Neuronal stem cell (in vitro differentiated cells): ENCODE measurements at regions not wholly inside any gene's neighbourhood (a gene's known extent, or its start where the extent isn't known, plus 50 kb on each side); places are given as distances from the start of the nearest gene placed in this dataset.

Experiments used
- DNase-seq: peaks from one replicate; pipeline ENCODE4 v3.0.0-alpha.2; 2013; ENCODE audit warnings: low spot score
- H2AFZ ChIP-seq: one replicate; pipeline ENCODE4 v1.6.1; 2013; ENCODE audit warnings: mild to moderate bottlenecking, low read length, inconsistent platforms
- H2AK5ac ChIP-seq: 2 replicates; pipeline ENCODE4 v1.6.1; 2013; ENCODE audit warnings: low read depth, mild to moderate bottlenecking, inconsistent platforms, low read length, moderate library complexity, mixed read lengths
- H2BK120ac ChIP-seq: 2 replicates; pipeline ENCODE4 v1.6.1; 2013; ENCODE audit warnings: low read depth, mild to moderate bottlenecking, inconsistent platforms, low read length, moderate library complexity, mixed read lengths
- H2BK12ac ChIP-seq: one replicate; pipeline ENCODE4 v1.6.1; 2013; ENCODE audit warnings: low read length, inconsistent platforms
- H2BK15ac ChIP-seq: 2 replicates; pipeline ENCODE4 v1.6.1; 2013; ENCODE audit warnings: mild to moderate bottlenecking, low read length, inconsistent platforms, mixed read lengths
- H2BK5ac ChIP-seq: one replicate; pipeline ENCODE4 v1.6.1; 2013; ENCODE audit warnings: inconsistent platforms, mild to moderate bottlenecking, low read length, moderate library complexity
- H3K14ac ChIP-seq: one replicate; pipeline ENCODE4 v1.6.1; 2013; ENCODE audit warnings: low read length, inconsistent platforms
- H3K18ac ChIP-seq: 2 replicates; pipeline ENCODE4 v1.6.1; 2013; ENCODE audit warnings: low read length, inconsistent platforms
- H3K23ac ChIP-seq: 2 replicates; pipeline ENCODE4 v1.6.1; 2013; ENCODE audit warnings: low read depth, mild to moderate bottlenecking, mixed read lengths, low read length, inconsistent platforms; ENCODE audit not compliant: poor library complexity
- H3K27ac ChIP-seq: replicated peaks from 3 replicates; pipeline ENCODE4 v1.5.1; 2013; ENCODE audit warnings: low read length, inconsistent platforms
- H3K27me3 ChIP-seq, 3 experiments: 2 replicates each; pipeline ENCODE4 v1.6.1; 2013; ENCODE audit warnings: low read length in 3 of 3, mild to moderate bottlenecking in 2 of 3, inconsistent platforms in 1 of 3, low read depth in 1 of 3, mixed read lengths in 1 of 3, moderate library complexity in 1 of 3; ENCODE audit not compliant: control insufficient read depth in 3 of 3, insufficient read depth in 3 of 3
- H3K36me3 ChIP-seq, 2 donors: replicated peaks in 1 of 2; 2 replicates each; pipeline ENCODE4 v1.6.1; 2013; ENCODE audit warnings: low read length in 2 of 2; ENCODE audit not compliant: control insufficient read depth in 2 of 2, insufficient read depth in 2 of 2
- H3K4ac ChIP-seq: 2 replicates; pipeline ENCODE4 v1.6.1; 2013; ENCODE audit warnings: inconsistent platforms, mild to moderate bottlenecking, low read length, moderate library complexity
- H3K4me1 ChIP-seq, 2 donors: 1 replicate in 1 of 2; 2 replicates in 1 of 2; pipeline ENCODE4 v1.6.1; 2013; ENCODE audit warnings: low read length in 2 of 2, low read depth in 1 of 2; ENCODE audit not compliant: control insufficient read depth in 2 of 2, insufficient read depth in 1 of 2
- H3K4me2 ChIP-seq: one replicate; pipeline ENCODE4 v1.6.1; 2013; ENCODE audit warnings: mild to moderate bottlenecking, low read length, inconsistent platforms; ENCODE audit not compliant: insufficient read depth, poor library complexity, severe bottlenecking
- H3K4me3 ChIP-seq, 2 donors: 2 replicates each; pipeline ENCODE4 v1.5.1; 2013; ENCODE audit warnings: low read length in 2 of 2, mild to moderate bottlenecking in 2 of 2, inconsistent platforms in 1 of 2, moderate library complexity in 1 of 2
- H3K79me1 ChIP-seq: one replicate; pipeline ENCODE4 v1.6.1; 2013; ENCODE audit warnings: low read depth, mild to moderate bottlenecking, inconsistent platforms, low read length, moderate library complexity
- H3K9ac ChIP-seq: one replicate; pipeline ENCODE4 v1.6.1; 2013; ENCODE audit warnings: mild to moderate bottlenecking, low read depth, low read length, inconsistent platforms; ENCODE audit not compliant: poor library complexity
- H3K9me3 ChIP-seq, 2 donors: replicated peaks in 1 of 2; 2 replicates each; pipeline versions ENCODE3 to v1.6.1; 2013; ENCODE audit warnings: low read length in 2 of 2, mild to moderate bottlenecking in 2 of 2, inconsistent platforms in 1 of 2, low read depth in 1 of 2, mixed read lengths in 1 of 2, moderate library complexity in 1 of 2; ENCODE audit not compliant: control insufficient read depth in 2 of 2, insufficient read depth in 1 of 2
- H4K8ac ChIP-seq: one replicate; pipeline ENCODE4 v1.6.1; 2013; ENCODE audit warnings: low read depth, mild to moderate bottlenecking, inconsistent platforms, low read length, moderate library complexity
- H4K91ac ChIP-seq: one replicate; pipeline ENCODE4 v1.6.1; 2013; ENCODE audit warnings: low read length, low read depth, mild to moderate bottlenecking, inconsistent platforms; ENCODE audit not compliant: poor library complexity
- WGBS, 2 donors: extraction: QIAGEN DNeasy Blood & Tissue Kit; methylation state at CpG; one replicate each; pipeline ENCODE4 v1.1.7; 2013; ENCODE audit warnings: missing lambda C conversion rate in 2 of 2, mixed read lengths in 1 of 2; ENCODE audit not compliant: insufficient read length in 2 of 2, insufficient replicate concordance in 1 of 2; ENCODE audit errors: extremely low coverage in 2 of 2; 5-methylcytosine and 5-hydroxymethylcytosine counted together

- H2BK12ac ChIP-seq: no peak overlapping the region
- no peak overlapping the region for H2BK5ac ChIP-seq
- no peak overlapping the region for H2AFZ ChIP-seq
- H3K4me3 ChIP-seq: no peak overlapping the region
- no peaks in the 10 kb centered on the region for H3K36me3 ChIP-seq
- H3K9ac ChIP-seq: no peak overlapping the region
- H3K14ac ChIP-seq: no peak overlapping the region
- H3K4ac ChIP-seq: no peak overlapping the region
- no peaks in the 10 kb centered on the region for H3K79me1 ChIP-seq
- DNase-seq: no peak
- H4K91ac ChIP-seq: no peak overlapping the region
- no peaks in the 10 kb centered on the region for H3K9me3 ChIP-seq
- H2BK15ac ChIP-seq: no peak overlapping the region
- no peak overlapping the region for H3K27ac ChIP-seq
- H3K18ac ChIP-seq: no peak overlapping the region
- no peaks in the 10 kb centered on the region for H3K27me3 ChIP-seq
- H3K4me2 ChIP-seq: no peak overlapping the region
- H4K8ac ChIP-seq: no peak overlapping the region
- peaks cover 0 to 2% of the 10 kb centered on the region in 2 donors for H3K4me1 ChIP-seq
- no peak overlapping the region for H3K23ac ChIP-seq
- no peak overlapping the region for H2BK120ac ChIP-seq
- no CpG with 5 or more reads among the region's 2 CpGs for WGBS, 2 donors
- no peak overlapping the region for H2AK5ac ChIP-seq
Measured at GRCh38 chr6:132888701-132889100, 74.3 kb downstream of the RPS12 start.

GRCh38 chr6:132892929-132893771 is 78.8 kb downstream of the RPS12 start:
- no peak overlapping the region for H2BK120ac ChIP-seq
- no peaks in the 10 kb centered on the region for H3K27me3 ChIP-seq
- H3K4me1 ChIP-seq: peaks cover 0 to 2% of the 10 kb centered on the region in 2 donors
- H2BK12ac ChIP-seq: no peak overlapping the region
- no peak overlapping the region for H2BK5ac ChIP-seq
- DNase-seq: no peak
- H3K14ac ChIP-seq: no peak overlapping the region
- no peaks in the 10 kb centered on the region for H3K79me1 ChIP-seq
- WGBS, 2 donors: no CpG with 5 or more reads among the region's 5 CpGs
- no peak overlapping the region for H2AK5ac ChIP-seq
- H3K23ac ChIP-seq: no peak overlapping the region
- no peaks in the 10 kb centered on the region for H3K9me3 ChIP-seq
- H2AFZ ChIP-seq: no peak overlapping the region
- H3K9ac ChIP-seq: no peak overlapping the region
- no peaks in the 10 kb centered on the region for H3K36me3 ChIP-seq
- no peak overlapping the region for H3K4ac ChIP-seq
- H3K27ac ChIP-seq: no peak overlapping the region
- no peak overlapping the region for H2BK15ac ChIP-seq
- no peak overlapping the region for H3K4me3 ChIP-seq
- H4K91ac ChIP-seq: no peak overlapping the region
- no peak overlapping the region for H3K18ac ChIP-seq
- no peak overlapping the region for H4K8ac ChIP-seq
- H3K4me2 ChIP-seq: no peak overlapping the region

- no peaks in the 10 kb centered on the region for H3K36me3 ChIP-seq
- H2BK5ac ChIP-seq: no peak overlapping the region
- whole genome bisulfite sequencing, 2 donors: no CpG with 5 or more reads among the region's 8 CpGs
- no peak overlapping the region for H3K4me2 ChIP-seq
- H3K4me1 ChIP-seq: no peaks in the 10 kb centered on the region
- no peak overlapping the region for H2BK120ac ChIP-seq
- no peak overlapping the region for H2BK15ac ChIP-seq
- no peak overlapping the region for H4K8ac ChIP-seq
- no peak overlapping the region for H2AK5ac ChIP-seq
- H3K27me3 ChIP-seq: no peaks in the 10 kb centered on the region
- DNase-seq: no peak
- no peak overlapping the region for H2BK12ac ChIP-seq
- H3K4me3 ChIP-seq: no peak overlapping the region
- H3K23ac ChIP-seq: no peak overlapping the region
- no peak overlapping the region for H3K4ac ChIP-seq
- H3K27ac ChIP-seq: no peak overlapping the region
- no peak overlapping the region for H4K91ac ChIP-seq
- H3K9ac ChIP-seq: no peak overlapping the region
- H2AFZ ChIP-seq: no peak overlapping the region
- H3K18ac ChIP-seq: no peak overlapping the region
- no peaks in the 10 kb centered on the region for H3K79me1 ChIP-seq
- H3K14ac ChIP-seq: no peak overlapping the region
- H3K9me3 ChIP-seq: no peaks in the 10 kb centered on the region
Measured at GRCh38 chr6:132893772-132894490, 79.6 kb downstream of the RPS12 start.

- Histone ChIP-seq H3K4me2 (no peak overlapping the region), H3K9ac (no peak overlapping the region), H2BK15ac (no peak overlapping the region), H4K91ac (no peak overlapping the region), H3K27ac (no peak overlapping the region), H2BK120ac (no peak overlapping the region), H3K9me3 (no peaks in the 10 kb centered on the region), H3K27me3 (no peaks in the 10 kb centered on the region), H2AFZ (no peak overlapping the region), H3K14ac (no peak overlapping the region), H3K4ac (no peak overlapping the region), H2BK5ac (no peak overlapping the region), H4K8ac (no peak overlapping the region), H3K4me1 (peaks cover 0 to 3% of the 10 kb centered on the region in 2 donors), H3K18ac (no peak overlapping the region), H3K23ac (no peak overlapping the region), H3K79me1 (no peaks in the 10 kb centered on the region), H2BK12ac (no peak overlapping the region), H3K36me3 (no peaks in the 10 kb centered on the region), H3K4me3 (no peak overlapping the region), H2AK5ac (no peak overlapping the region)
- no peak for DNase-seq
- no CpG with 5 or more reads among the region's 4 CpGs for WGBS, 2 donors
Measured at GRCh38 chr6:132898376-132898775, 84.0 kb downstream of the RPS12 start.
